K562 (cell line): ENCODE measurements at regions not wholly inside any gene's neighbourhood (a gene's known extent, or its start where the extent isn't known, plus 50 kb on each side); places are given as distances from the start of the nearest gene placed in this dataset.

ENCODE experiments used
- ARNT ChIP-seq, 2 experiments: fragments of 450-650 bp; IDR thresholded peaks; 2 replicates each; pipeline ENCODE4 v1.6.1; 2016; ENCODE audit warnings: mild to moderate bottlenecking in 1 of 2
- CBX8 ChIP-seq: fragments of 200-600 bp; sonication (generic); IDR thresholded peaks from 2 replicates; pipeline ENCODE4 v1.6.1; 2012; ENCODE audit warnings: borderline replicate concordance, mixed run types, low read depth, mild to moderate bottlenecking, moderate library complexity, mixed read lengths, low read length, control low read depth, inconsistent platforms; ENCODE audit not compliant: poor library complexity, severe bottlenecking; ENCODE audit errors: extremely low read depth
- CREBBP ChIP-seq: IDR thresholded peaks from one replicate; pipeline ENCODE4 v1.6.1; 2012; ENCODE audit warnings: low read depth, mild to moderate bottlenecking, control low read depth, inconsistent platforms, low read length
- EZH2 ChIP-seq: IDR thresholded peaks from 2 replicates; pipeline ENCODE4 v1.6.1; 2012; ENCODE audit warnings: low read depth, mild to moderate bottlenecking, inconsistent platforms, low read length, borderline replicate concordance
- FOXA3 ChIP-seq, 2 experiments: fragments of 450-650 bp in 1 of 2; sonication (generic) in 1 of 2; formaldehyde crosslinking; IDR thresholded peaks in 1 of 2; conservative IDR thresholded peaks in 1 of 2; 2 replicates each; pipeline versions ENCODE4 v1.4.0 to v1.8.0; 2020 to 2022; ENCODE audit warnings: mild to moderate bottlenecking in 2 of 2, missing genetic modification reagents in 1 of 2
- KAT8 ChIP-seq: fragments of 450-650 bp; IDR thresholded peaks from 2 replicates; pipeline ENCODE4 v1.6.1; 2016; ENCODE audit warnings: low read depth, mild to moderate bottlenecking
- KLF1 ChIP-seq: fragments of 450-650 bp; IDR thresholded peaks from 2 replicates; pipeline ENCODE4 v1.6.1; 2016; ENCODE audit warnings: missing genetic modification characterization, missing compliant biosample characterization
- SMAD3 ChIP-seq: fragments of 450-650 bp; formaldehyde crosslinking; conservative IDR thresholded peaks from 2 replicates; pipeline ENCODE4 v1.4.0; 2020; ENCODE audit warnings: mild to moderate bottlenecking
- SRSF9 ChIP-seq: fragments of 200-400 bp; formaldehyde crosslinking; IDR thresholded peaks from 2 replicates; pipeline ENCODE4 v1.6.1; 2017; ENCODE audit warnings: low read depth, low read length, borderline replicate concordance
- ZNF717 ChIP-seq: fragments of 250-450 bp; sonication (Bioruptor Pico); IDR thresholded peaks from 2 replicates; pipeline ENCODE4 v1.5.0; 2021
- TF ChIP-seq, protein P1 (sequence below): fragments of 250-450 bp; sonication (Bioruptor Pico); IDR thresholded peaks from 2 replicates; pipeline ENCODE4 v1.5.0; 2020; ENCODE audit warnings: mild to moderate bottlenecking, borderline replicate concordance
- TF ChIP-seq, protein P2 (sequence below), 3 experiments: IDR thresholded peaks in 2 of 3; conservative IDR thresholded peaks in 1 of 3; 2 replicates each; pipeline ENCODE4 v1.5.1; 2011 to 2012; ENCODE audit warnings: low read length in 3 of 3, mild to moderate bottlenecking in 3 of 3, control low read depth in 2 of 3, improper control_type of control experiment in 1 of 3, inconsistent platforms in 1 of 3, low read depth in 1 of 3, mixed read lengths in 1 of 3, moderate library complexity in 1 of 3; ENCODE audit not compliant: insufficient read depth in 2 of 3
- TF ChIP-seq, protein P3 (sequence below): sonication (generic); formaldehyde crosslinking; IDR thresholded peaks from 2 replicates; pipeline ENCODE4 v1.9.0; 2022; ENCODE audit warnings: mild to moderate bottlenecking, missing genetic modification reagents

DNA sequence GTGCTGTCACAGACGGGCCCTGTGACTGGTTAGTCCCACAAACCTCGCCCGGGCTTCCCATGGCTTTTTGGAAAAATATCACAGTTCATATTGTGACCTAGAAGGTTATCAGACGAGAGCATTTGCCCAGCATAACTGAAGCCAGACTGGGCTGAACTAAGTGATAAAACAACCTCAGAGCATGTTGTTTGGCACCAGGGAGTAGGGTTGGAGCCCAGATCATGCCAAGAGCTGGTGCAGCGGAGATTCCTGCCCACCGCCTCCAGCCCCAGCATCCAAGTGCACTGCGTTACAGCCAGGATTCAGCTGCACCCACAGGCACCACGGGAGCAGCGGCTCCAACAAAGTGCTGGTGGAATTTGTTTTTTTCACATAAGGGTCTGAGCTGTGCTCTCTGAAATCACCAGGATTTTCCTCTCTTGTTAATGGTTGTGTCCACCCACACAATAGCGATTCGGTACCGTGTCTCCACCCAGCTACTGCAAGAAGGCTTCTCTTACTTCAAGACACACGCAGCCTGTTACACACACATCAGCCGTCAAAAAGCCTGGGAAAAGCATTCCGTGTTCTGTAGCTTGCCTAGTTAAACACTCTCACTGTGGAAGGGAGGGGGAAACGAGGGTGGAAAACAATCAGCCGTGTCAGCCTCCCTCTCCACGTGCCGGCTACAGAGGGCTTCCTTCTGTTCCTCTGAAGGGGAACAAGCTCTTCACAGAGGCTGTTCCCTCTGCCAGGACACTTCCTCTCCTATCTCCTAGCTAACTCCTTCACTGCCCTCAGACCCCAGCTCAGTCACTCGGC is 273.8 kb downstream of the C16orf95 start:
- TF ChIP-seq CREBBP (no peak), SMAD3 (CRISPR knock-in tag) (no peak), KLF1 (tag) (no peak), FOXA3 (CRISPR knock-in tag; conservative IDR thresholded peaks at IDR 0.05 in 1 of 2, IDR thresholded peaks at IDR 0.05 in 1 of 2) (no peak), ARNT (IDR thresholded peaks at IDR 0.05) (no peak), ZNF717 (CRISPR knock-in tag) (no peak), CBX8 (no peak), KAT8 (no peak), SRSF9 (no peak), EZH2 (no peak)
- TF ChIP-seq, protein P1, sequence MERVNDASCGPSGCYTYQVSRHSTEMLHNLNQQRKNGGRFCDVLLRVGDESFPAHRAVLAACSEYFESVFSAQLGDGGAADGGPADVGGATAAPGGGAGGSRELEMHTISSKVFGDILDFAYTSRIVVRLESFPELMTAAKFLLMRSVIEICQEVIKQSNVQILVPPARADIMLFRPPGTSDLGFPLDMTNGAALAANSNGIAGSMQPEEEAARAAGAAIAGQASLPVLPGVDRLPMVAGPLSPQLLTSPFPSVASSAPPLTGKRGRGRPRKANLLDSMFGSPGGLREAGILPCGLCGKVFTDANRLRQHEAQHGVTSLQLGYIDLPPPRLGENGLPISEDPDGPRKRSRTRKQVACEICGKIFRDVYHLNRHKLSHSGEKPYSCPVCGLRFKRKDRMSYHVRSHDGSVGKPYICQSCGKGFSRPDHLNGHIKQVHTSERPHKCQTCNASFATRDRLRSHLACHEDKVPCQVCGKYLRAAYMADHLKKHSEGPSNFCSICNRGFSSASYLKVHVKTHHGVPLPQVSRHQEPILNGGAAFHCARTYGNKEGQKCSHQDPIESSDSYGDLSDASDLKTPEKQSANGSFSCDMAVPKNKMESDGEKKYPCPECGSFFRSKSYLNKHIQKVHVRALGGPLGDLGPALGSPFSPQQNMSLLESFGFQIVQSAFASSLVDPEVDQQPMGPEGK (CRISPR knock-in tag), result no peak
- TF ChIP-seq, protein P2, sequence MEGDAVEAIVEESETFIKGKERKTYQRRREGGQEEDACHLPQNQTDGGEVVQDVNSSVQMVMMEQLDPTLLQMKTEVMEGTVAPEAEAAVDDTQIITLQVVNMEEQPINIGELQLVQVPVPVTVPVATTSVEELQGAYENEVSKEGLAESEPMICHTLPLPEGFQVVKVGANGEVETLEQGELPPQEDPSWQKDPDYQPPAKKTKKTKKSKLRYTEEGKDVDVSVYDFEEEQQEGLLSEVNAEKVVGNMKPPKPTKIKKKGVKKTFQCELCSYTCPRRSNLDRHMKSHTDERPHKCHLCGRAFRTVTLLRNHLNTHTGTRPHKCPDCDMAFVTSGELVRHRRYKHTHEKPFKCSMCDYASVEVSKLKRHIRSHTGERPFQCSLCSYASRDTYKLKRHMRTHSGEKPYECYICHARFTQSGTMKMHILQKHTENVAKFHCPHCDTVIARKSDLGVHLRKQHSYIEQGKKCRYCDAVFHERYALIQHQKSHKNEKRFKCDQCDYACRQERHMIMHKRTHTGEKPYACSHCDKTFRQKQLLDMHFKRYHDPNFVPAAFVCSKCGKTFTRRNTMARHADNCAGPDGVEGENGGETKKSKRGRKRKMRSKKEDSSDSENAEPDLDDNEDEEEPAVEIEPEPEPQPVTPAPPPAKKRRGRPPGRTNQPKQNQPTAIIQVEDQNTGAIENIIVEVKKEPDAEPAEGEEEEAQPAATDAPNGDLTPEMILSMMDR (IDR thresholded peaks at IDR 0.05 in 2 of 3, conservative IDR thresholded peaks at IDR 0.05 in 1 of 3; ENCODE audit: insufficient read depth in 2 of 3, low read depth in 1 of 3, low read length in 3 of 3), result no peak
- TF ChIP-seq, protein P3, sequence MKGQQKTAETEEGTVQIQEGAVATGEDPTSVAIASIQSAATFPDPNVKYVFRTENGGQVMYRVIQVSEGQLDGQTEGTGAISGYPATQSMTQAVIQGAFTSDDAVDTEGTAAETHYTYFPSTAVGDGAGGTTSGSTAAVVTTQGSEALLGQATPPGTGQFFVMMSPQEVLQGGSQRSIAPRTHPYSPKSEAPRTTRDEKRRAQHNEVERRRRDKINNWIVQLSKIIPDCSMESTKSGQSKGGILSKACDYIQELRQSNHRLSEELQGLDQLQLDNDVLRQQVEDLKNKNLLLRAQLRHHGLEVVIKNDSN, result no peak
